ENCODE measurements at regions not wholly inside any gene's neighbourhood (a gene's known extent, or its start where the extent isn't known, plus 50 kb on each side); places are given as distances from the start of the nearest gene placed in this dataset.

- TF ChIP-seq CTCF (IDR thresholded peaks at IDR 0.05) (no peak), EZH2phosphoT487 (IDR thresholded peaks at IDR 0.05) (no peak), EZH2 (IDR thresholded peaks at IDR 0.05) (no peak)
Measured at GRCh38 chr18:67428158-67428557, 88.4 kb downstream of the DSEL start.
